ENCODE measurements at regions not wholly inside any gene's neighbourhood (a gene's known extent, or its start where the extent isn't known, plus 50 kb on each side); places are given as distances from the start of the nearest gene placed in this dataset.

- H3K79me2 ChIP-seq, result no peaks in the 10 kb centered on the region
- no peaks in the 10 kb centered on the region for H3K9me2 ChIP-seq (replicated peaks; ENCODE audit: insufficient read depth)
- peak overlapping the region; percentile 75 for H3K27ac ChIP-seq
- no peaks in the 10 kb centered on the region for H4K20me1 ChIP-seq (ENCODE audit: insufficient read depth, poor library complexity, severe bottlenecking)
- no peak overlapping the region for H3K4me3 ChIP-seq
- H3K4me1 ChIP-seq (ENCODE audit: insufficient read depth), result no peaks in the 10 kb centered on the region
- 96% methylated on average over 6 of the region's 6 CpGs for WGBS (ENCODE audit: low lambda C conversion rate, missing lambda C conversion rate)
- no peaks in the 10 kb centered on the region for H3K9me3 ChIP-seq (ENCODE audit: low read depth)
- H3K4me2 ChIP-seq, result no peak overlapping the region
- H2AFZ ChIP-seq, result no peak overlapping the region
- no peak for DNase-seq (ENCODE audit: low spot score)
- TF ChIP-seq EZH2 (IDR thresholded peaks at IDR 0.05; ENCODE audit: borderline replicate concordance), result no peak
- TF ChIP-seq EZH2phosphoT487 (IDR thresholded peaks at IDR 0.05; ENCODE audit: low read depth, severe bottlenecking, unreplicated experiment), result no peak
- TF ChIP-seq, protein P1, sequence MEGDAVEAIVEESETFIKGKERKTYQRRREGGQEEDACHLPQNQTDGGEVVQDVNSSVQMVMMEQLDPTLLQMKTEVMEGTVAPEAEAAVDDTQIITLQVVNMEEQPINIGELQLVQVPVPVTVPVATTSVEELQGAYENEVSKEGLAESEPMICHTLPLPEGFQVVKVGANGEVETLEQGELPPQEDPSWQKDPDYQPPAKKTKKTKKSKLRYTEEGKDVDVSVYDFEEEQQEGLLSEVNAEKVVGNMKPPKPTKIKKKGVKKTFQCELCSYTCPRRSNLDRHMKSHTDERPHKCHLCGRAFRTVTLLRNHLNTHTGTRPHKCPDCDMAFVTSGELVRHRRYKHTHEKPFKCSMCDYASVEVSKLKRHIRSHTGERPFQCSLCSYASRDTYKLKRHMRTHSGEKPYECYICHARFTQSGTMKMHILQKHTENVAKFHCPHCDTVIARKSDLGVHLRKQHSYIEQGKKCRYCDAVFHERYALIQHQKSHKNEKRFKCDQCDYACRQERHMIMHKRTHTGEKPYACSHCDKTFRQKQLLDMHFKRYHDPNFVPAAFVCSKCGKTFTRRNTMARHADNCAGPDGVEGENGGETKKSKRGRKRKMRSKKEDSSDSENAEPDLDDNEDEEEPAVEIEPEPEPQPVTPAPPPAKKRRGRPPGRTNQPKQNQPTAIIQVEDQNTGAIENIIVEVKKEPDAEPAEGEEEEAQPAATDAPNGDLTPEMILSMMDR (IDR thresholded peaks at IDR 0.05; ENCODE audit: poor library complexity), result no peak
- H3K27me3 ChIP-seq, result no peaks in the 10 kb centered on the region
- H3K36me3 ChIP-seq (replicated peaks; ENCODE audit: insufficient read depth, low read depth), result no peaks in the 10 kb centered on the region
Observed at GRCh38 chr12:47376927-47377326, 297.2 kb upstream of the AMIGO2 start.

- Histone ChIP-seq H3K9me2 (replicated peaks; ENCODE audit: insufficient read depth) (no peaks in the 10 kb centered on the region), H3K27me3 (no peaks in the 10 kb centered on the region), H3K9me3 (ENCODE audit: low read depth) (no peaks in the 10 kb centered on the region), H2AFZ (no peak overlapping the region), H3K27ac (no peak overlapping the region), H3K4me2 (no peak overlapping the region), H3K4me1 (ENCODE audit: insufficient read depth) (no peaks in the 10 kb centered on the region), H3K79me2 (no peaks in the 10 kb centered on the region), H3K4me3 (no peak overlapping the region), H3K36me3 (replicated peaks; ENCODE audit: insufficient read depth, low read depth) (no peaks in the 10 kb centered on the region), H4K20me1 (ENCODE audit: insufficient read depth, poor library complexity, severe bottlenecking) (no peaks in the 10 kb centered on the region)
- TF ChIP-seq, protein P1 (IDR thresholded peaks at IDR 0.05; ENCODE audit: poor library complexity), result no peak
- TF ChIP-seq EZH2phosphoT487 (IDR thresholded peaks at IDR 0.05; ENCODE audit: low read depth, severe bottlenecking, unreplicated experiment) (no peak), EZH2 (IDR thresholded peaks at IDR 0.05; ENCODE audit: borderline replicate concordance) (no peak)
- DNase-seq (ENCODE audit: low spot score), result no peak
- 95% methylated on average over 1 of the region's 1 CpG for WGBS (ENCODE audit: low lambda C conversion rate, missing lambda C conversion rate)
Observed at GRCh38 chr12:47373554-47374150, 293.9 kb upstream of the AMIGO2 start.

DNA sequence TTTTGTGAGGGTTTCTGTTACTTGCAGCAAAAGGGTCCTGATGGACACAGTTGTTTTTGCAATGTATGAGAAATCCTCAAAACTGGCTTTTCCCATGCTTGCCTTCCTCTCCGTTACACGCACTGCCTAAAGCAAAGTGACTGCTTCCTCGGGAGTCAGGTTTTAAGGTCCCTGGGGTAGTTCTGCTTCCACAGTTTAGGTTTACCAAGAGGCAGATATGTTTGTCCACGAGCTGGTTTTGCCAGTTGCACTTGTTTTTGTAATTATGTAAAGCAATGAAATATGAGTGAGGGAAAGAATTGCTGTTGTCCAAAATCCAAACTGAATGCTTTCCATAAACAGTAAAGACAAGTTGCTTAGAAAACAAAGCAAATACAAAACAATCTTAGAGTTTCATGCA is 290.7 kb upstream of the AMIGO2 start:
- Histone ChIP-seq H2AFZ (no peak overlapping the region), H4K20me1 (ENCODE audit: insufficient read depth, poor library complexity, severe bottlenecking) (no peaks in the 10 kb centered on the region), H3K4me2 (no peak overlapping the region), H3K9me3 (ENCODE audit: low read depth) (no peaks in the 10 kb centered on the region), H3K9me2 (replicated peaks; ENCODE audit: insufficient read depth) (no peaks in the 10 kb centered on the region), H3K27ac (no peak overlapping the region), H3K79me2 (no peaks in the 10 kb centered on the region), H3K4me3 (no peak overlapping the region), H3K4me1 (ENCODE audit: insufficient read depth) (no peaks in the 10 kb centered on the region), H3K27me3 (no peaks in the 10 kb centered on the region), H3K36me3 (replicated peaks; ENCODE audit: insufficient read depth, low read depth) (no peaks in the 10 kb centered on the region)
- WGBS (ENCODE audit: low lambda C conversion rate, missing lambda C conversion rate), result 51% methylated on average over 4 of the region's 4 CpGs
- no peak for DNase-seq (ENCODE audit: low spot score)
- TF ChIP-seq EZH2phosphoT487 (IDR thresholded peaks at IDR 0.05; ENCODE audit: low read depth, severe bottlenecking, unreplicated experiment) (no peak), EZH2 (IDR thresholded peaks at IDR 0.05; ENCODE audit: borderline replicate concordance) (no peak)
- TF ChIP-seq, protein P1 (IDR thresholded peaks at IDR 0.05; ENCODE audit: poor library complexity), result no peak
